ENCODE measurements at regions not wholly inside any gene's neighbourhood (a gene's known extent, or its start where the extent isn't known, plus 50 kb on each side); places are given as distances from the start of the nearest gene placed in this dataset.
"Not testable (repeated sequence)": the region's sequence is repeated elsewhere in the genome, so short reads cannot be mapped to it uniquely, and the experiment has no call there.

GRCh38 chr16:29204806-29205135 is 201.7 kb downstream of the NPIPB11 start:
- H3K36me3 ChIP-seq: no peaks in the 10 kb centered on the region
- TF ChIP-seq POLR2A (IDR thresholded peaks at IDR 0.05) (no peak), CTCF (IDR thresholded peaks at IDR 0.05) (no peak)
- H3K27ac ChIP-seq: no peak overlapping the region
- H3K9me3 ChIP-seq: no peaks in the 10 kb centered on the region
- WGBS, 2 donors: 60 to 77% methylated on average over 4 to 5 of the region's 6 CpGs
- intact Hi-C loops (cut with DNase I): no loop called here
- H3K4me1 ChIP-seq: peaks cover 0 to 47% (median 5%) of the 10 kb centered on the region in 3 donors
- no peak overlapping the region for H3K4me3 ChIP-seq
- DNase-seq: no peak
- no peaks in the 10 kb centered on the region for H3K27me3 ChIP-seq

- H3K27me3 ChIP-seq; H3K27ac ChIP-seq; DNase-seq; H3K9me3 ChIP-seq; H3K36me3 ChIP-seq; H3K4me3 ChIP-seq; intact Hi-C loops (cut with DNase I): not testable (repeated sequence)
- WGBS, 2 donors: 52 to 61% methylated on average over 12 to 14 of the region's 19 CpGs
- H3K4me1 ChIP-seq: peaks cover 0 to 53% (median 5%) of the 10 kb centered on the region in 3 donors
Measured at GRCh38 chr16:29203933-29204805, 202.3 kb downstream of the NPIPB11 start.

GRCh38 chr16:29203046-29203932 is 203.2 kb downstream of the NPIPB11 start:
- 77 to 81% methylated on average over 13 to 16 of the region's 30 CpGs for WGBS, 2 donors
- intact Hi-C loops (cut with DNase I); H3K9me3 ChIP-seq; DNase-seq; H3K27me3 ChIP-seq; H3K4me3 ChIP-seq; H3K36me3 ChIP-seq: not testable (repeated sequence)
- peak overlapping the region in 3 of 4 donors; percentile 53 to 73 (median 62) for H3K27ac ChIP-seq
- H3K4me1 ChIP-seq: peaks cover 0 to 56% (median 5%) of the 10 kb centered on the region in 3 donors

GRCh38 chr16:29202642-29203041 is 203.9 kb downstream of the NPIPB11 start:
- not testable (repeated sequence) for H3K9me3 ChIP-seq, DNase-seq
- WGBS, 2 donors: 20 to 32% methylated on average over 2 to 4 of the region's 10 CpGs

GRCh38 chr16:29202025-29202632 is 204.4 kb downstream of the NPIPB11 start:
- 42 to 47% methylated on average over 5 to 6 of the region's 8 CpGs for WGBS, 2 donors
- H3K36me3 ChIP-seq; H3K9me3 ChIP-seq; H3K27me3 ChIP-seq; intact Hi-C loops (cut with DNase I); DNase-seq; H3K4me3 ChIP-seq: not testable (repeated sequence)
- Histone ChIP-seq H3K27ac (peak overlapping the region in 3 of 4 donors; percentile 53 to 69 (median 62)), H3K4me1 (peaks cover 0 to 56% (median 5%) of the 10 kb centered on the region in 3 donors)

More at GRCh38 chr16:29202642-29203041, 203.9 kb downstream of the NPIPB11 start:
- H3K36me3 ChIP-seq; H3K27me3 ChIP-seq; H3K4me3 ChIP-seq; intact Hi-C loops (cut with DNase I): not testable (repeated sequence)
- Histone ChIP-seq H3K4me1 (peaks cover 0 to 56% (median 5%) of the 10 kb centered on the region in 3 donors), H3K27ac (peak overlapping the region in 3 of 4 donors; percentile 53 to 73 (median 62))

- peak overlapping the region in 3 of 4 donors; percentile 53 to 78 (median 69) for H3K27ac ChIP-seq
- H3K9me3 ChIP-seq; H3K27me3 ChIP-seq; intact Hi-C loops (cut with DNase I); DNase-seq; H3K36me3 ChIP-seq; H3K4me3 ChIP-seq: not testable (repeated sequence)
- WGBS, 2 donors: 26 to 40% methylated on average over 12 to 19 of the region's 25 CpGs
- peaks cover 0 to 56% (median 5%) of the 10 kb centered on the region in 3 donors for H3K4me1 ChIP-seq
Measured at GRCh38 chr16:29201296-29202024, 205.1 kb downstream of the NPIPB11 start.

- 78 to 84% methylated on average over 9 of the region's 9 CpGs for WGBS, 2 donors
- intact Hi-C loops (cut with DNase I); H3K4me3 ChIP-seq; H3K27me3 ChIP-seq; H3K36me3 ChIP-seq; H3K9me3 ChIP-seq; DNase-seq: not testable (repeated sequence)
- Histone ChIP-seq H3K27ac (peak overlapping the region in 3 of 4 donors; percentile 53 to 78 (median 69)), H3K4me1 (peaks cover 0 to 56% (median 5%) of the 10 kb centered on the region in 3 donors)
Measured at GRCh38 chr16:29200681-29201080, 205.8 kb downstream of the NPIPB11 start.

GRCh38 chr16:29200135-29200601 is 206.3 kb downstream of the NPIPB11 start:
- intact Hi-C loops (cut with DNase I); H3K27me3 ChIP-seq; H3K9me3 ChIP-seq; H3K36me3 ChIP-seq; DNase-seq; H3K4me3 ChIP-seq: not testable (repeated sequence)
- WGBS, 2 donors: 48 to 50% methylated on average over 4 to 12 of the region's 12 CpGs
- Histone ChIP-seq H3K27ac (peak overlapping the region in 3 of 4 donors; percentile 67 to 84 (median 78)), H3K4me1 (peaks cover 0 to 56% (median 5%) of the 10 kb centered on the region in 3 donors)

GRCh38 chr16:29199626-29200025 is 206.9 kb downstream of the NPIPB11 start:
- not testable (repeated sequence) for DNase-seq

More at GRCh38 chr16:29199626-29200025, 206.9 kb downstream of the NPIPB11 start:
- WGBS, 2 donors: 58 to 88% methylated on average over 6 to 13 of the region's 15 CpGs
- H3K36me3 ChIP-seq; H3K9me3 ChIP-seq; intact Hi-C loops (cut with DNase I); H3K4me3 ChIP-seq; H3K27me3 ChIP-seq: not testable (repeated sequence)
- peaks cover 0 to 50% (median 5%) of the 10 kb centered on the region in 3 donors for H3K4me1 ChIP-seq
- peak overlapping the region; percentile 13 to 84 (median 72) for H3K27ac ChIP-seq

All from esophagus squamous epithelium (tissue), 5 donors.